ENCODE measurements at regions not wholly inside any gene's neighbourhood (a gene's known extent, or its start where the extent isn't known, plus 50 kb on each side); places are given as distances from the start of the nearest gene placed in this dataset.

DNA sequence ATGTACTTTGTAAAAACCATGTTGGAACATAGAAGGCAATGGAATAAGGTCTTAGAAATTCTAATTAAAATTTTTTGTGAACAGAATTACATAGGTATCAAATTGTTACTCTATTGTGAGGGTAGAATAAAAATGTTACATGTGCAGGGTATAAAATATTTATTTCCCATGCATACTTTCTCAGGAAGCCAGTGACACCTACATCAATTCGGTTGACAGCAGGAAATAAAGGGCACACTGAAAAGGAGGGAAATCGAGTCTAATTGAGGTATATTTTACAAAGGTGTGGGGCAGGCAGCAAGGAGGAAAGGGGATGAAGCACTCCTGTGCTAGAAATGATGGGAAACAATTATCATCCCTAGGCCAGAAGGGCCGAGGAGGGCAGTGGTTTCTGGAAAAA lies 244.9 kb downstream of the C7orf25 start:
- TF ChIP-seq ELF1 (IDR thresholded peaks at IDR 0.05; ENCODE audit: borderline replicate concordance, low read depth) (no peak), ZBTB33 (IDR thresholded peaks at IDR 0.05; ENCODE audit: extremely low read depth, insufficient replicate concordance, low read length) (no peak), POLR2A (IDR thresholded peaks at IDR 0.05; ENCODE audit: borderline replicate concordance, extremely low read depth, insufficient read depth, insufficient read length) (no peak), SP1 (IDR thresholded peaks at IDR 0.05; ENCODE audit: low read depth) (no peak)
- TF ChIP-seq, protein P1, sequence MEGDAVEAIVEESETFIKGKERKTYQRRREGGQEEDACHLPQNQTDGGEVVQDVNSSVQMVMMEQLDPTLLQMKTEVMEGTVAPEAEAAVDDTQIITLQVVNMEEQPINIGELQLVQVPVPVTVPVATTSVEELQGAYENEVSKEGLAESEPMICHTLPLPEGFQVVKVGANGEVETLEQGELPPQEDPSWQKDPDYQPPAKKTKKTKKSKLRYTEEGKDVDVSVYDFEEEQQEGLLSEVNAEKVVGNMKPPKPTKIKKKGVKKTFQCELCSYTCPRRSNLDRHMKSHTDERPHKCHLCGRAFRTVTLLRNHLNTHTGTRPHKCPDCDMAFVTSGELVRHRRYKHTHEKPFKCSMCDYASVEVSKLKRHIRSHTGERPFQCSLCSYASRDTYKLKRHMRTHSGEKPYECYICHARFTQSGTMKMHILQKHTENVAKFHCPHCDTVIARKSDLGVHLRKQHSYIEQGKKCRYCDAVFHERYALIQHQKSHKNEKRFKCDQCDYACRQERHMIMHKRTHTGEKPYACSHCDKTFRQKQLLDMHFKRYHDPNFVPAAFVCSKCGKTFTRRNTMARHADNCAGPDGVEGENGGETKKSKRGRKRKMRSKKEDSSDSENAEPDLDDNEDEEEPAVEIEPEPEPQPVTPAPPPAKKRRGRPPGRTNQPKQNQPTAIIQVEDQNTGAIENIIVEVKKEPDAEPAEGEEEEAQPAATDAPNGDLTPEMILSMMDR (IDR thresholded peaks at IDR 0.05 in 2 of 3, conservative IDR thresholded peaks at IDR 0.05 in 1 of 3; ENCODE audit: borderline replicate concordance in 1 of 3, insufficient read depth in 1 of 3, low read depth in 2 of 3, low read length in 2 of 3): no peak
